HK-2 (cell line): ENCODE measurements at regions not wholly inside any gene's neighbourhood (a gene's known extent, or its start where the extent isn't known, plus 50 kb on each side); places are given as distances from the start of the nearest gene placed in this dataset.

Experiments used
- DNase-seq: peaks from one replicate; pipeline ENCODE4 v3.0.0-alpha.2; 2018; ENCODE audit not compliant: unreplicated experiment

- DNase-seq, result no peak
Observed at GRCh38 chr5:74094096-74094781, 468.2 kb downstream of the ARHGEF28 start.

- DNase-seq, result no peak
Observed at GRCh38 chr5:74093561-74093960, 467.6 kb downstream of the ARHGEF28 start.

GRCh38 chr5:74092766-74093165, 466.8 kb downstream of the ARHGEF28 start:
- no peak for DNase-seq

DNA sequence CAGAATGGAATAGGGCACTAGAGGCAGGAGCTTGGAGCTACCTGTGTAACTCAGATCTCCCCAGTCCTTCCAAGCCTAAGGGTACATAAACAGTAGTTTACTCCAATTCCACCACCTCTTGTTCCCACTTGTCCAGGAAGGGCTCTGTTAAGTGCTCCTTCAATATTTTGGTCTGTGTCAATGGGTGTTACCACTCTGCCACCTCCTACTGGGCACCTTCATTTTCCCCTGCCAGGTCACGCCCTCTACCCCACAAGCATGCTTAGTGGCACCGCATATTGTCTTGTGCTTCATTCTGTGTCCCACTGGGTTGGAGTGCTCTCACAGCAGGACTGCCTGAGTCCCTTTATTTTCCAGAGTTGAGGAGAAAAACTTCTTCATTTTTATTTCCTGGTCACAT, 459.8 kb downstream of the ARHGEF28 start:
- no peak for DNase-seq

- no peak for DNase-seq
Observed at GRCh38 chr5:74085186-74085585, 459.2 kb downstream of the ARHGEF28 start.

DNA sequence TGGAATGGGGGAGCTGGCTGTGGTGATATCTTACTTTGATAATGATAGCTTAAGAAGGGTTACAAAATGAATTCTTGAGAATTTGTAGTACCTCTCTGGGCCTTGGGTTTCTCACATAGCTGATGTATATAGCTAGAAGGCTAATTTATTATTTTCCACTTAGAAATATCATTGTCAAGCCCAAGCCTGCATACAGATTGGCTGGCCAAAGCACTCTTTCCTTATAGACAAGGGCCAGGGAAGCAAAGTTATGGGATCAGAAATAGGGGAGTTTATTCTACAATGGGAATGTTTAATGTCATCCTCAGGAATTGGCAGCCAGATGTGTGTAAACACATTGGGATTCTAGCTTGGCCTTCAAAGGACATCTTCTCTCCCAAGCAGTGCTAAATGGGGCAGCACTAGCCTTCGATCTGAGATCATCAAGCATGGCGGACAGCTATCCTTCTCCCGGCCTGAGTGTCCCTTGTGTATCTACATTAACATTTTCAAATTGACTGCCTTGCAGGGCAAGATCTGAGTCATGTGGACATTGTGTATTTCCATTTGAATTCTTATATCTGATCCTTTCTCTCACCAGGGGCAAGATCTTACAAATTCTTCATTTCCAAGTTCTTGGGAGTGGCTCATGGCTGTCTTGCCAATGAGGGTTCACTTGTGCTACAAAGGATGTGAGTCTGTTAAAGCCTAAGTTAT, 457.2 kb downstream of the ARHGEF28 start:
- DNase-seq, result no peak

GRCh38 chr5:74082512-74083055, 456.6 kb downstream of the ARHGEF28 start:
- no peak for DNase-seq

DNA sequence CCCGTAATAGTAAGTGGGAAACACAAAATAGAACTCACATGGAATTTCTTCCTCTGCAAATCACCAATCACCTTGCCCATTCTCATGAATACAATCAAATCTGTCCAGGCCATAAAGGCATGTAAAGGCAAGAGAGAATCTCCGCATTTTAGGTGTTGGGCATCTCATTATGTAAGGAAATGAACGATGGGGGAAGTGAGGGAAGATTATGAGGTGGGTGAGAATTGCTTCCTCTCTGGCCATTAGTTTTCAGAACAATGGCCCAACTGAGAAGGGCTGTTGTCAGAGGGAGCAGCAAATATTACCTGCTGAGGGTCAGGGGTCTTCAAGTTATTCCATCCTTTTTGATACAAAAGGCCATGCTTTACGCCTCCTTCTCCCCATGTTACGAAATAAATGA, 455.1 kb downstream of the ARHGEF28 start:
- DNase-seq, result no peak

DNA sequence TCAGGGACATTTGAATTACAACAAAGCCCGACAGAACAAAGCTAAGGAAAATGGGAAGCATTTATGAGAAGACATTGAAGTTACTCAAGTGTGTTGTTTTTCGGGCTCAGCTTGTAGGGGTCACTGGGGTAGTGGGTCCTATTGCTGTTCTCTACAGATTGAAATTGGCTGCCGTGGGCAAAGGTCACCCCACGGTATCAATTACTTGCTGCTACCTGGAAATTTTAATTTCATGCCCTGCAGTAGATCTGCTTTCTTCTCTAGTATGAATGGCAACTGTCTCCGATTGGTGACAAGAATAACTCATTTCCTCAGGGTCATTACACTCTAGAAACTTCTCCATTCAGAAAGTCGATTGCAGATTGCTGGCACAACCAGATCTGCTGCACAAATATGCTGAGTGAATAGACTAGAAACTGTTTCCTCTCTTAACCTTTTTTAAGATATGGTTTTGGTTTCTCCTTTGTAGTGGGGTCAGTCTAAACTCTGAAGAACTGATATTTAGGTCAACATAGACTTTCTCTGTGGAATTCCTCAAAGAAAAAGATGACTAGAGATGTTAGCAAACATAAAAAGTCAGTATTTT, 454.1 kb downstream of the ARHGEF28 start:
- no peak for DNase-seq

GRCh38 chr5:74075501-74076484, 449.8 kb downstream of the ARHGEF28 start:
- no peak for DNase-seq

DNA sequence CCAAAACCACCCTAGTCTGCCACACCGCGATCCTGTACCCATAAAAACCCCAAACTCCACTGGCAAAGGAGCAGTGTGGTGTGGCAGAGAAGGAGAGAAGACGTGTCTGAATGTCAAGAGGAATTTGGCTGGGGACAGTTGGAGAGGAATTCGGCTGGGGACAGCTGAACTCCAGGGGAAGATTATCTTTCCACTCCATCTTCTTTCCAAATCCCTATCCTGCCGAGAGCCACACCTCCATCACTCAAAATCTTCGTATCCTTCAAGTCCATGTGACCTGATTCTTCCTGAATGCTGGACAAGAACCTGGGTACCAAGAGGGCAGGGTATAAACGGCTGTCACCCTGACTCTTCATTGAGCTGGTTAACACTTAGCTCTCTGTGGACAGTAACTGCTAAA, 448.1 kb downstream of the ARHGEF28 start:
- no peak for DNase-seq

- no peak for DNase-seq
Observed at GRCh38 chr5:74073257-74073656, 447.3 kb downstream of the ARHGEF28 start.

DNA sequence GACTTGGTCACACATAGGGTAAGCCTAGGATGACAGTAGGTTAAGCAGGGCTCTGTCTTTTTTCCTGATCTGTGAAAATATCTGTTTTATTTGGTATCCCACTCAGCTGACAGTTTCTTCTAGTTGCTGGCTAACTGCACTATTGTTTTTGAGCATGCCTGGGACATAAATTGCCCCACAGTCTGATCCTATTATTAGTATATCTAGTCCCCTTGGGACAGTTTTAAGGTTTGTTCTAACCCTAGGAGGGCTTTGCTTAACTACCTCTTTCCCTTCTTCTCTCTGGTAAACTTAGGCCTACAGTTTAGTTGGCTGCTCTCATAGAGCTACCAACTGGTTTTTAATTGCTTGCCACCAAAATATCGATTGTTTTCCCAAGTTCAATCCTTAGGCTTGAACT, 446.6 kb downstream of the ARHGEF28 start:
- no peak for DNase-seq

- DNase-seq, result no peak
Observed at GRCh38 chr5:74070766-74071165, 444.8 kb downstream of the ARHGEF28 start.

GRCh38 chr5:74069741-74070140, 443.7 kb downstream of the ARHGEF28 start:
- no peak for DNase-seq

- DNase-seq, result no peak
Observed at GRCh38 chr5:74067748-74068541, 441.9 kb downstream of the ARHGEF28 start.

GRCh38 chr5:74064911-74065310, 438.9 kb downstream of the ARHGEF28 start:
- DNase-seq, result no peak

GRCh38 chr5:74064225-74064624, 438.2 kb downstream of the ARHGEF28 start:
- DNase-seq, result no peak

GRCh38 chr5:74063821-74064220, 437.8 kb downstream of the ARHGEF28 start:
- peak; percentile 36 for DNase-seq

- DNase-seq, result no peak
Observed at GRCh38 chr5:74063346-74063745, 437.4 kb downstream of the ARHGEF28 start.

- no peak for DNase-seq
Observed at GRCh38 chr5:74061292-74061691, 435.3 kb downstream of the ARHGEF28 start.
